Caco-2 (cell line): ENCODE measurements at regions not wholly inside any gene's neighbourhood (a gene's known extent, or its start where the extent isn't known, plus 50 kb on each side); places are given as distances from the start of the nearest gene placed in this dataset.

Experiments
- BruUV-seq: library from RNA; stranded (reverse); fragments of 400-500 nt; replicated peaks from 2 replicates; lab custom pipeline; 2021; lab: Mats Ljungman, UMichigan
- CTCF ChIA-PET: fragments of 300-600 bp; sonication (Branson Sonifier 250); formaldehyde crosslinking; loops from one replicate; lab custom pipeline; 2022; ENCODE audit warnings: antibody characterized with exemption; lab: Charles Lee
- POLR2A ChIA-PET: fragments of 300-600 bp; sonication (Branson Sonifier 250); formaldehyde crosslinking; loops from one replicate; lab custom pipeline; 2022; ENCODE audit warnings: antibody characterized with exemption; lab: Charles Lee
- DNase-seq, 2 experiments: peaks; one replicate each; pipeline versions ENCODE4 v3.0.0 to v3.0.0-alpha.2; 2020 to 2022
- H3K27me3 ChIP-seq: replicated peaks from 2 replicates; pipeline ENCODE4 v1.6.0; 2011; ENCODE audit warnings: low read length; ENCODE audit not compliant: control insufficient read depth, insufficient read depth
- H3K36me3 ChIP-seq: 2 replicates; pipeline ENCODE4 v1.5.1; 2011; ENCODE audit warnings: low read length; ENCODE audit not compliant: control insufficient read depth, insufficient read depth
- H3K4me1 ChIP-seq: fragments of 250-450 bp; sonication (Bioruptor Pico); 2 replicates; pipeline ENCODE4 v1.5.1; 2020; ENCODE audit warnings: mild to moderate bottlenecking
- H3K4me3 ChIP-seq: 2 replicates; pipeline ENCODE4 v1.5.1; 2011; ENCODE audit warnings: low read depth, mild to moderate bottlenecking, control low read depth, low read length
- H3K9me3 ChIP-seq: fragments of 250-450 bp; sonication (Bioruptor Pico); 2 replicates; pipeline ENCODE4 v1.5.1; 2020; ENCODE audit warnings: mild to moderate bottlenecking, moderate library complexity
- H3K27ac Mint-ChIP-seq: one replicate; pipeline ENCODE4 v1.8.0; 2022; ENCODE audit warnings: mixed read lengths; ENCODE audit not compliant: unreplicated experiment
- H3K27me3 Mint-ChIP-seq: one replicate; pipeline ENCODE4 v1.8.0; 2022; ENCODE audit warnings: mixed read lengths; ENCODE audit not compliant: insufficient read depth, unreplicated experiment
- H3K36me3 Mint-ChIP-seq: one replicate; pipeline ENCODE4 v1.8.0; 2022; ENCODE audit warnings: mild to moderate bottlenecking, mixed read lengths; ENCODE audit not compliant: insufficient read depth, unreplicated experiment
- H3K4me1 Mint-ChIP-seq: one replicate; pipeline ENCODE4 v1.8.0; 2022; ENCODE audit warnings: low read depth, mixed read lengths; ENCODE audit not compliant: unreplicated experiment
- H3K4me3 Mint-ChIP-seq: one replicate; pipeline ENCODE4 v1.8.0; 2022; ENCODE audit warnings: mild to moderate bottlenecking, moderate library complexity, mixed read lengths; ENCODE audit not compliant: unreplicated experiment
- H3K9me3 Mint-ChIP-seq: one replicate; pipeline ENCODE4 v1.8.0; 2022; ENCODE audit warnings: mixed read lengths; ENCODE audit not compliant: unreplicated experiment
- CTCF ChIP-seq, 2 experiments: fragments of 200-600 bp in 1 of 2; IDR thresholded peaks; 1 replicate in 1 of 2; 2 replicates in 1 of 2; pipeline versions ENCODE4 v1.5.1 to v1.8.0; 2011 to 2022; ENCODE audit warnings: antibody characterized with exemption in 1 of 2, control low read depth in 1 of 2, inconsistent platforms in 1 of 2, low read depth in 1 of 2, low read length in 1 of 2, mild to moderate bottlenecking in 1 of 2, moderate library complexity in 1 of 2; ENCODE audit not compliant: insufficient read depth in 1 of 2, severe bottlenecking in 1 of 2, unreplicated experiment in 1 of 2
- intact Hi-C: fragments of 100-400 bp; cut with micrococcal nuclease; formaldehyde crosslinking; loops from one replicate; pipeline ENCODE4 v1.10.0; 2022; ENCODE audit not compliant: unreplicated experiment

GRCh38 chr1:96521010-96521409 is 200.6 kb upstream of the PTBP2 start:
- H3K27me3 Mint-ChIP-seq, result no peaks in the 10 kb centered on the region
- H3K9me3 Mint-ChIP-seq, result no peaks in the 10 kb centered on the region
- no peak for TF ChIP-seq CTCF (IDR thresholded peaks at IDR 0.05; ENCODE audit: insufficient read depth in 1 of 2, low read depth in 1 of 2, low read length in 1 of 2, severe bottlenecking in 1 of 2, unreplicated experiment in 1 of 2)
- no peak overlapping the region for H3K4me3 ChIP-seq
- H3K4me3 Mint-ChIP-seq, result no peak overlapping the region
- no peaks in the 10 kb centered on the region for H3K27me3 ChIP-seq
- no peaks in the 10 kb centered on the region for H3K9me3 ChIP-seq
- H3K27ac Mint-ChIP-seq, result no peak overlapping the region
- H3K36me3 ChIP-seq, result no peaks in the 10 kb centered on the region
- no peaks in the 10 kb centered on the region for H3K4me1 ChIP-seq
- no peaks in the 10 kb centered on the region for H3K36me3 Mint-ChIP-seq
- DNase-seq, result no peak
- H3K4me1 Mint-ChIP-seq, result no peaks in the 10 kb centered on the region
- CTCF ChIA-PET, result no interaction called here
- intact Hi-C loops, result no loop called here
- POLR2A ChIA-PET, result no interaction called here
- BruUV-seq, result no TSS peak

GRCh38 chr1:96521994-96522760 is 199.4 kb upstream of the PTBP2 start:
- BruUV-seq, result no TSS peak
- H3K9me3 ChIP-seq, result no peaks in the 10 kb centered on the region
- no peak overlapping the region for H3K4me3 ChIP-seq
- intact Hi-C loops, result no loop called here
- CTCF ChIA-PET, result no interaction called here
- H3K36me3 Mint-ChIP-seq, result no peaks in the 10 kb centered on the region
- H3K4me1 Mint-ChIP-seq, result no peaks in the 10 kb centered on the region
- peaks cover 10% of the 10 kb centered on the region for H3K9me3 Mint-ChIP-seq
- H3K27me3 Mint-ChIP-seq, result no peaks in the 10 kb centered on the region
- no peaks in the 10 kb centered on the region for H3K27me3 ChIP-seq
- DNase-seq, result no peak
- POLR2A ChIA-PET, result no interaction called here
- no peak for TF ChIP-seq CTCF (IDR thresholded peaks at IDR 0.05; ENCODE audit: insufficient read depth in 1 of 2, low read depth in 1 of 2, low read length in 1 of 2, severe bottlenecking in 1 of 2, unreplicated experiment in 1 of 2)
- H3K27ac Mint-ChIP-seq, result no peak overlapping the region
- no peaks in the 10 kb centered on the region for H3K36me3 ChIP-seq
- no peaks in the 10 kb centered on the region for H3K4me1 ChIP-seq
- H3K4me3 Mint-ChIP-seq, result no peak overlapping the region

- peaks cover 14% of the 10 kb centered on the region for H3K9me3 Mint-ChIP-seq
- H3K4me1 Mint-ChIP-seq, result no peaks in the 10 kb centered on the region
- POLR2A ChIA-PET, result no interaction called here
- Histone ChIP-seq H3K27me3 (no peaks in the 10 kb centered on the region), H3K9me3 (no peaks in the 10 kb centered on the region), H3K4me1 (no peaks in the 10 kb centered on the region), H3K4me3 (no peak overlapping the region), H3K36me3 (no peaks in the 10 kb centered on the region)
- DNase-seq, result no peak
- H3K27ac Mint-ChIP-seq, result no peak overlapping the region
- no peaks in the 10 kb centered on the region for H3K27me3 Mint-ChIP-seq
- BruUV-seq, result no TSS peak
- no peak overlapping the region for H3K4me3 Mint-ChIP-seq
- TF ChIP-seq CTCF (IDR thresholded peaks at IDR 0.05; ENCODE audit: insufficient read depth in 1 of 2, low read depth in 1 of 2, low read length in 1 of 2, severe bottlenecking in 1 of 2, unreplicated experiment in 1 of 2), result no peak
- CTCF ChIA-PET, result no interaction called here
- intact Hi-C loops, result no loop called here
- no peaks in the 10 kb centered on the region for H3K36me3 Mint-ChIP-seq
These were observed 198.7 kb upstream of the PTBP2 start for GRCh38 chr1:96522927-96523326.
